PC-3 (cell line): ENCODE measurements at regions not wholly inside any gene's neighbourhood (a gene's known extent, or its start where the extent isn't known, plus 50 kb on each side); places are given as distances from the start of the nearest gene placed in this dataset.

Experiments used
- ATAC-seq: fragments of 200-7000 bp; cut with Tn5 transposase; 2 replicates; pipeline ENCODE4 v1.9.1; 2020; ENCODE audit warnings: mild to moderate bottlenecking, moderate library complexity
- BruUV-seq: library from RNA; stranded (reverse); fragments of 400-500 nt; replicated peaks from 2 replicates; lab custom pipeline; 2021; lab: Mats Ljungman, UMichigan
- CTCF ChIA-PET: fragments of 300-600 bp; sonication (Branson Sonifier 250); formaldehyde crosslinking; loops from one replicate; lab custom pipeline; 2022; ENCODE audit warnings: antibody characterized with exemption; lab: Charles Lee
- POLR2A ChIA-PET: fragments of 300-600 bp; sonication (Branson Sonifier 250); formaldehyde crosslinking; loops from one replicate; lab custom pipeline; 2022; ENCODE audit warnings: antibody characterized with exemption; ENCODE audit not compliant: unreplicated experiment; lab: Charles Lee
- DNase-seq: peaks from one replicate; pipeline ENCODE4 v3.0.0-alpha.2; 2015
- H2AFZ ChIP-seq: fragments of 300-600 bp; sonication (generic); 2 replicates; pipeline ENCODE4 v1.6.0; 2016; ENCODE audit warnings: antibody characterized with exemption, low read length
- H3F3A ChIP-seq: fragments of 300-600 bp; sonication (generic); one replicate; pipeline ENCODE4 v1.6.0; 2017; ENCODE audit warnings: antibody characterized with exemption, low read length, control low read depth, mild to moderate bottlenecking; ENCODE audit not compliant: unreplicated experiment
- H3K27ac ChIP-seq: fragments of 300-600 bp; sonication (generic); 2 replicates; pipeline ENCODE4 v1.5.1; 2016; ENCODE audit warnings: mild to moderate bottlenecking, low read length
- H3K27me3 ChIP-seq: fragments of 300-600 bp; sonication (generic); 2 replicates; pipeline ENCODE4 v1.6.1; 2016; ENCODE audit warnings: low read length, mixed read lengths
- H3K36me3 ChIP-seq: fragments of 300-600 bp; sonication (generic); 2 replicates; pipeline ENCODE4 v1.6.1; 2016; ENCODE audit warnings: low read depth, mixed run types, low read length, mixed read lengths
- H3K4me1 ChIP-seq: fragments of 300-600 bp; sonication (generic); 2 replicates; pipeline ENCODE4 v1.5.1; 2016; ENCODE audit warnings: low read length; ENCODE audit not compliant: insufficient read depth
- H3K4me2 ChIP-seq: fragments of 300-600 bp; sonication (generic); 2 replicates; pipeline ENCODE4 v1.6.0; 2016; ENCODE audit warnings: low read length
- H3K4me3 ChIP-seq: fragments of 300-600 bp; sonication (generic); 2 replicates; pipeline ENCODE4 v1.5.1; 2016; ENCODE audit warnings: mild to moderate bottlenecking, low read length, mixed read lengths
- H3K79me2 ChIP-seq: fragments of 300-600 bp; sonication (generic); 2 replicates; pipeline ENCODE4 v1.6.1; 2017; ENCODE audit warnings: low read length, mixed read lengths
- H3K9ac ChIP-seq: fragments of 300-600 bp; sonication (generic); 2 replicates; pipeline ENCODE4 v1.6.0; 2016; ENCODE audit warnings: mild to moderate bottlenecking, low read length
- H3K9me2 ChIP-seq: fragments of 300-600 bp; sonication (generic); replicated peaks from 2 replicates; pipeline ENCODE4 v1.6.1; 2016; ENCODE audit warnings: mixed run types, low read length, mixed read lengths
- H3K9me3 ChIP-seq: fragments of 300-600 bp; sonication (generic); 2 replicates; pipeline ENCODE4 v1.6.1; 2016; ENCODE audit warnings: low read length, mixed read lengths
- H4K20me1 ChIP-seq: fragments of 300-600 bp; sonication (generic); 2 replicates; pipeline ENCODE4 v1.6.1; 2016; ENCODE audit warnings: low read length, mixed read lengths
- CTCF ChIP-seq: fragments of 300-600 bp; sonication (generic); conservative IDR thresholded peaks from 2 replicates; pipeline ENCODE4 v1.5.1; 2017; ENCODE audit warnings: antibody characterized with exemption, low read depth, mild to moderate bottlenecking, low read length
- EZH2 ChIP-seq: fragments of 300-600 bp; sonication (generic); IDR thresholded peaks from one replicate; pipeline ENCODE4 v1.6.1; 2017; ENCODE audit warnings: antibody characterized with exemption, mild to moderate bottlenecking, low read length; ENCODE audit not compliant: unreplicated experiment
- EZH2phosphoT487 ChIP-seq: fragments of 300-600 bp; sonication (generic); IDR thresholded peaks from 2 replicates; pipeline ENCODE4 v1.6.1; 2018; ENCODE audit warnings: mild to moderate bottlenecking, antibody characterized with exemption, low read length, borderline replicate concordance
- intact Hi-C: fragments of 100-400 bp; cut with micrococcal nuclease; formaldehyde crosslinking; loops from 2 replicates; pipeline ENCODE4 v1.9.0; 2023

- Histone ChIP-seq H2AFZ (no peak overlapping the region), H3K27me3 (no peaks in the 10 kb centered on the region), H3K9me3 (no peaks in the 10 kb centered on the region), H4K20me1 (no peaks in the 10 kb centered on the region), H3K4me3 (no peak overlapping the region), H3K4me2 (no peak overlapping the region), H3F3A (no peaks in the 10 kb centered on the region), H3K36me3 (no peaks in the 10 kb centered on the region), H3K9me2 (no peaks in the 10 kb centered on the region), H3K9ac (no peak overlapping the region), H3K4me1 (no peaks in the 10 kb centered on the region), H3K79me2 (no peaks in the 10 kb centered on the region), H3K27ac (no peak overlapping the region)
- TF ChIP-seq CTCF (no peak), EZH2 (no peak), EZH2phosphoT487 (no peak)
- intact Hi-C loops: no loop called here
- CTCF ChIA-PET: no interaction called here
- BruUV-seq: no TSS peak
- POLR2A ChIA-PET: no interaction called here
- no peak for DNase-seq
- ATAC-seq: no peak
Observed at GRCh38 chr9:119829186-119829585, 460.0 kb upstream of the BRINP1 start.

- no TSS peak for BruUV-seq
- H3K27me3 ChIP-seq: no peaks in the 10 kb centered on the region
- no peaks in the 10 kb centered on the region for H4K20me1 ChIP-seq
- no peak overlapping the region for H2AFZ ChIP-seq
- POLR2A ChIA-PET: no interaction called here
- H3K4me2 ChIP-seq: no peak overlapping the region
- no peak overlapping the region for H3K27ac ChIP-seq
- ATAC-seq (no peak), DNase-seq (no peak)
- H3K4me1 ChIP-seq: no peaks in the 10 kb centered on the region
- no peak overlapping the region for H3K9ac ChIP-seq
- no peaks in the 10 kb centered on the region for H3K36me3 ChIP-seq
- H3K9me2 ChIP-seq: no peaks in the 10 kb centered on the region
- H3K79me2 ChIP-seq: no peaks in the 10 kb centered on the region
- CTCF ChIA-PET: no interaction called here
- intact Hi-C loops: no loop called here
- H3F3A ChIP-seq: no peaks in the 10 kb centered on the region
- TF ChIP-seq EZH2phosphoT487: no peak
- H3K4me3 ChIP-seq: no peak overlapping the region
- no peaks in the 10 kb centered on the region for H3K9me3 ChIP-seq
Observed at GRCh38 chr9:119827526-119827925, 458.3 kb upstream of the BRINP1 start.

- no peaks in the 10 kb centered on the region for H3K9me3 ChIP-seq
Observed at GRCh38 chr9:119827126-119827525, 457.9 kb upstream of the BRINP1 start.

More at GRCh38 chr9:119827126-119827525, 457.9 kb upstream of the BRINP1 start:
- DNase-seq: no peak
- no peaks in the 10 kb centered on the region for H3F3A ChIP-seq
- TF ChIP-seq EZH2phosphoT487 (no peak), EZH2 (no peak), CTCF (no peak)
- H3K4me3 ChIP-seq: no peak overlapping the region
- ChIA-PET POLR2A (no interaction called here), CTCF (no interaction called here)
- H3K9ac ChIP-seq: no peak overlapping the region
- no peaks in the 10 kb centered on the region for H4K20me1 ChIP-seq
- H3K4me2 ChIP-seq: no peak overlapping the region
- no peak overlapping the region for H3K27ac ChIP-seq
- H3K27me3 ChIP-seq: no peaks in the 10 kb centered on the region
- H2AFZ ChIP-seq: no peak overlapping the region
- H3K79me2 ChIP-seq: no peaks in the 10 kb centered on the region
- intact Hi-C loops: no loop called here
- no peak for ATAC-seq
- no TSS peak for BruUV-seq
- no peaks in the 10 kb centered on the region for H3K4me1 ChIP-seq
- no peaks in the 10 kb centered on the region for H3K36me3 ChIP-seq
- no peaks in the 10 kb centered on the region for H3K9me2 ChIP-seq
